HCT116 (cell line): ENCODE measurements at regions not wholly inside any gene's neighbourhood (a gene's known extent, or its start where the extent isn't known, plus 50 kb on each side); places are given as distances from the start of the nearest gene placed in this dataset.

Experiments used
- ATAC-seq: fragments of 200-7000 bp; cut with Tn5 transposase; 2 replicates; pipeline ENCODE4 v1.9.1; 2020; ENCODE audit warnings: mild to moderate bottlenecking, moderate library complexity
- BruUV-seq: library from RNA; stranded (reverse); fragments of 400-500 nt; replicated peaks from 2 replicates; lab custom pipeline; 2021; lab: Mats Ljungman, UMichigan
- CTCF ChIA-PET: fragments of 300-600 bp; sonication (Branson Sonifier 250); formaldehyde crosslinking; loops from one replicate; lab custom pipeline; 2021; ENCODE audit warnings: antibody characterized with exemption; lab: Charles Lee
- POLR2A ChIA-PET: fragments of 300-600, 350-600 bp; sonication (Branson Sonifier 250); formaldehyde crosslinking; loops from one replicate; lab custom pipeline; 2021; ENCODE audit warnings: antibody characterized with exemption; lab: Charles Lee
- RAD21 ChIA-PET, 2 experiments: fragments of 300-600 bp; sonication (Branson Sonifier 250); formaldehyde crosslinking; loops; one replicate each; lab custom pipeline; 2023; ENCODE audit warnings: low total read pairs in 2 of 2; ENCODE audit not compliant: uncharacterized antibody in 2 of 2, unreplicated experiment in 2 of 2, low non-redundant PET in 1 of 2; lab: Charles Lee
- DNase-seq: peaks from one replicate; pipeline ENCODE4 v3.0.0-alpha.2; 2010; ENCODE audit warnings: low read depth, low spot score
- H2AFZ ChIP-seq: fragments of 200-600 bp; shearing (Covaris generic), sonication (generic); 2 replicates; pipeline ENCODE4 v1.6.1; 2017; ENCODE audit warnings: low read depth, mixed run types, mixed read lengths, antibody characterized with exemption, low read length; ENCODE audit not compliant: poor library complexity, severe bottlenecking
- H3K27ac ChIP-seq: 2 replicates; pipeline ENCODE4 v1.5.1; 2012; ENCODE audit warnings: low read depth, low read length
- H3K27me3 ChIP-seq: fragments of 200-600 bp; sonication (generic); 2 replicates; pipeline ENCODE4 v1.6.1; 2016; ENCODE audit warnings: mixed run types, low read length, mixed read lengths; ENCODE audit not compliant: insufficient read depth
- H3K36me3 ChIP-seq, 2 experiments: fragments of 200-500 bp in 1 of 2; fragments of 200-600 bp in 1 of 2; sonication (Bioruptor generic) in 1 of 2; sonication (generic) in 1 of 2; 2 replicates each; pipeline versions ENCODE4 v1.5.1 to v1.6.1; 2014 to 2016; ENCODE audit warnings: low read length in 2 of 2, inconsistent platforms in 1 of 2, mixed read lengths in 1 of 2, mixed run types in 1 of 2; ENCODE audit not compliant: insufficient read depth in 2 of 2, control insufficient read depth in 1 of 2
- H3K4me1 ChIP-seq, 2 experiments: fragments of 200-600 bp in 1 of 2; sonication (generic) in 1 of 2; 2 replicates each; pipeline versions ENCODE4 v1.5.1 to v1.6.1; 2012 to 2017; ENCODE audit warnings: low read length in 2 of 2, inconsistent platforms in 1 of 2, mild to moderate bottlenecking in 1 of 2, mixed read lengths in 1 of 2, mixed run types in 1 of 2, moderate library complexity in 1 of 2; ENCODE audit not compliant: insufficient read depth in 2 of 2, control insufficient read depth in 1 of 2
- H3K4me2 ChIP-seq: fragments of 200-600 bp; sonication (generic); 2 replicates; pipeline ENCODE4 v1.6.1; 2017; ENCODE audit warnings: mixed run types, low read length, mixed read lengths
- H3K4me3 ChIP-seq, 2 experiments: fragments of 200-600 bp in 1 of 2; sonication (generic) in 1 of 2; replicated peaks in 1 of 2; 2 replicates each; pipeline ENCODE4 v1.5.1; 2011 to 2016; ENCODE audit warnings: low read length in 2 of 2, control low read depth in 1 of 2, low read depth in 1 of 2, mild to moderate bottlenecking in 1 of 2, mixed read lengths in 1 of 2, mixed run types in 1 of 2
- H3K79me2 ChIP-seq: fragments of 200-600 bp; sonication (generic); 2 replicates; pipeline ENCODE4 v1.6.1; 2017; ENCODE audit warnings: mild to moderate bottlenecking, mixed run types, low read length, moderate library complexity, mixed read lengths; ENCODE audit not compliant: insufficient read depth
- H3K9ac ChIP-seq: fragments of 200-600 bp; sonication (generic); 2 replicates; pipeline ENCODE4 v1.6.1; 2016; ENCODE audit warnings: low read length, mixed read lengths
- H3K9me2 ChIP-seq: fragments of 200-600 bp; sonication (generic), shearing (Covaris generic); 2 replicates; pipeline ENCODE4 v1.6.1; 2017; ENCODE audit warnings: mixed run types, mild to moderate bottlenecking, moderate library complexity; ENCODE audit not compliant: insufficient read depth
- H3K9me3 ChIP-seq, 2 experiments: fragments of 200-500 bp in 1 of 2; fragments of 200-600 bp in 1 of 2; sonication (Bioruptor generic) in 1 of 2; sonication (generic) in 1 of 2; 2 replicates each; pipeline ENCODE4 v1.6.1; 2014 to 2017; ENCODE audit warnings: low read length in 2 of 2, mixed read lengths in 2 of 2, inconsistent platforms in 1 of 2, low read depth in 1 of 2, mild to moderate bottlenecking in 1 of 2, mixed run types in 1 of 2, moderate library complexity in 1 of 2; ENCODE audit not compliant: control insufficient read depth in 1 of 2, insufficient read depth in 1 of 2
- H4K20me1 ChIP-seq: fragments of 200-600 bp; sonication (generic), shearing (Covaris generic); 2 replicates; pipeline ENCODE4 v1.6.1; 2017; ENCODE audit warnings: mixed run types, mild to moderate bottlenecking, moderate library complexity; ENCODE audit not compliant: insufficient read depth
- CBX3 ChIP-seq: IDR thresholded peaks from 2 replicates; pipeline ENCODE4 v1.6.1; 2012; ENCODE audit warnings: low read depth
- EZH2phosphoT487 ChIP-seq: fragments of 200-600 bp; IDR thresholded peaks from 2 replicates; pipeline ENCODE4 v1.6.1; 2018; ENCODE audit warnings: antibody characterized with exemption, borderline replicate concordance
- FOSL1 ChIP-seq: IDR thresholded peaks from 2 replicates; pipeline ENCODE4 v1.6.1; 2012; ENCODE audit warnings: low read depth
- POLR2AphosphoS5 ChIP-seq: IDR thresholded peaks from 2 replicates; pipeline ENCODE4 v1.6.1; 2011; ENCODE audit warnings: mild to moderate bottlenecking, low read depth, low read length, moderate library complexity
- RAD21 ChIP-seq: IDR thresholded peaks from 2 replicates; pipeline ENCODE4 v1.6.1; 2012; ENCODE audit warnings: low read depth, mild to moderate bottlenecking
- SIN3A ChIP-seq: IDR thresholded peaks from 2 replicates; pipeline ENCODE4 v1.6.1; 2012; ENCODE audit warnings: low read depth
- SP1 ChIP-seq: IDR thresholded peaks from 2 replicates; pipeline ENCODE4 v1.6.1; 2012; ENCODE audit warnings: low read depth
- SRF ChIP-seq: IDR thresholded peaks from 2 replicates; pipeline ENCODE4 v1.6.1; 2012; ENCODE audit warnings: low read depth
- TCF7L2 ChIP-seq: IDR thresholded peaks from 2 replicates; pipeline ENCODE4 v1.7.0; 2011; ENCODE audit warnings: borderline replicate concordance, inconsistent platforms; ENCODE audit not compliant: insufficient read depth, insufficient read length; ENCODE audit errors: extremely low read depth
- YY1 ChIP-seq: IDR thresholded peaks from 2 replicates; pipeline ENCODE4 v1.6.1; 2011; ENCODE audit warnings: low read length, low read depth, moderate library complexity, mild to moderate bottlenecking; ENCODE audit not compliant: insufficient replicate concordance; ENCODE audit errors: extremely low read depth
- ZFX ChIP-seq: fragments of 450-650 bp; IDR thresholded peaks from 2 replicates; pipeline ENCODE4 v1.6.1; 2017
- ZNF274 ChIP-seq: fragments of 200-500 bp; sonication (Bioruptor generic); IDR thresholded peaks from 2 replicates; pipeline ENCODE4 v1.6.1; 2014; ENCODE audit warnings: mild to moderate bottlenecking, low read depth, low read length, inconsistent platforms
- intact Hi-C: fragments of 100-400 bp; cut with micrococcal nuclease; formaldehyde crosslinking; loops from 2 replicates; pipeline ENCODE4 v1.10.0; 2022
- TF ChIP-seq, protein P1 (sequence below): IDR thresholded peaks from 2 replicates; pipeline ENCODE4 v1.6.1; 2012
- TF ChIP-seq, protein P2 (sequence below): IDR thresholded peaks from 2 replicates; pipeline ENCODE4 v1.6.1; 2012
- TF ChIP-seq, protein P3 (sequence below): IDR thresholded peaks from 2 replicates; pipeline ENCODE4 v1.6.1; 2011; ENCODE audit warnings: mild to moderate bottlenecking, low read length, moderate library complexity; ENCODE audit not compliant: insufficient replicate concordance; ENCODE audit errors: extremely low read depth
- TF ChIP-seq, protein P4 (sequence below), 3 experiments: fragments of 200-600 bp in 1 of 3; sonication (generic) in 1 of 3; IDR thresholded peaks in 2 of 3; conservative IDR thresholded peaks in 1 of 3; 2 replicates each; pipeline ENCODE4 v1.5.1; 2012 to 2017; ENCODE audit warnings: low read depth in 2 of 3, low read length in 2 of 3, antibody characterized with exemption in 1 of 3, borderline replicate concordance in 1 of 3, control low read depth in 1 of 3, mild to moderate bottlenecking in 1 of 3, mixed read lengths in 1 of 3, mixed run types in 1 of 3, moderate library complexity in 1 of 3; ENCODE audit not compliant: insufficient read depth in 1 of 3

DNA sequence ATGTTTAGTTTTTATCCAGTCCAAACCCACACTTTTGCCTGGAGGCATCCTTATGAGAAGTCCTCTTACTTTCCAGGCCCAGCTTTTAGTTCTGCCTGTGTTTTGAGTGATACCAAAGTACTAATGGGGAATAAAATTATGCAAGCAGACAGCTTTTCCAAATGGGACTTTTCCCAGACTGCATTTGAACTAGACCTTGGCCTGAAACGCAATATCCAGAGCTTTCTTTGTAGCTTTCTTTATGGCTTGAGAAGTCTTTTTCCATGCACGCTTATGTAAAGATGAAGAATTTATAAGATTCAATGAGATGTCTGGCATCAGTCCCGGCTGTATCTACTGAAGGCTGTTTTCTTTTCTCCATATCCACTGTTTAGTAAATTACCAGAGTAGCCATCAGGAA lies 236.6 kb upstream of the RAB4A start:
- H2AFZ ChIP-seq: no peak overlapping the region
- peaks cover 29% of the 10 kb centered on the region; the same call in 1 of the 2 replicates for H3K27me3 ChIP-seq
- BruUV-seq: no TSS peak
- ChIA-PET CTCF (no interaction called here), RAD21 (no interaction called here), POLR2A (no interaction called here)
- intact Hi-C loops: no loop called here
- no peaks in the 10 kb centered on the region for H3K9me3 ChIP-seq
- H3K4me2 ChIP-seq: no peak overlapping the region
- H4K20me1 ChIP-seq: no peaks in the 10 kb centered on the region
- H3K9me2 ChIP-seq: no peaks in the 10 kb centered on the region
- H3K79me2 ChIP-seq: no peaks in the 10 kb centered on the region
- H3K36me3 ChIP-seq: no peaks in the 10 kb centered on the region
- H3K4me1 ChIP-seq: no peaks in the 10 kb centered on the region
- no peak overlapping the region for H3K27ac ChIP-seq
- ATAC-seq: no peak
- H3K9ac ChIP-seq: no peak overlapping the region
- no peak overlapping the region for H3K4me3 ChIP-seq
- DNase-seq: no peak
- TF ChIP-seq RAD21: no peak
- TF ChIP-seq, protein P1, sequence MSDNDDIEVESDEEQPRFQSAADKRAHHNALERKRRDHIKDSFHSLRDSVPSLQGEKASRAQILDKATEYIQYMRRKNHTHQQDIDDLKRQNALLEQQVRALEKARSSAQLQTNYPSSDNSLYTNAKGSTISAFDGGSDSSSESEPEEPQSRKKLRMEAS: no peak
- no peak for TF ChIP-seq ZNF274
- TF ChIP-seq EZH2phosphoT487: no peak
- TF ChIP-seq YY1: no peak
- TF ChIP-seq POLR2AphosphoS5: no peak
- no peak for TF ChIP-seq SIN3A
- TF ChIP-seq SRF: no peak
- TF ChIP-seq CBX3: no peak
- no peak for TF ChIP-seq SP1
- TF ChIP-seq, protein P2, sequence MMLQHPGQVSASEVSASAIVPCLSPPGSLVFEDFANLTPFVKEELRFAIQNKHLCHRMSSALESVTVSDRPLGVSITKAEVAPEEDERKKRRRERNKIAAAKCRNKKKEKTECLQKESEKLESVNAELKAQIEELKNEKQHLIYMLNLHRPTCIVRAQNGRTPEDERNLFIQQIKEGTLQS: no peak
- TF ChIP-seq, protein P3, sequence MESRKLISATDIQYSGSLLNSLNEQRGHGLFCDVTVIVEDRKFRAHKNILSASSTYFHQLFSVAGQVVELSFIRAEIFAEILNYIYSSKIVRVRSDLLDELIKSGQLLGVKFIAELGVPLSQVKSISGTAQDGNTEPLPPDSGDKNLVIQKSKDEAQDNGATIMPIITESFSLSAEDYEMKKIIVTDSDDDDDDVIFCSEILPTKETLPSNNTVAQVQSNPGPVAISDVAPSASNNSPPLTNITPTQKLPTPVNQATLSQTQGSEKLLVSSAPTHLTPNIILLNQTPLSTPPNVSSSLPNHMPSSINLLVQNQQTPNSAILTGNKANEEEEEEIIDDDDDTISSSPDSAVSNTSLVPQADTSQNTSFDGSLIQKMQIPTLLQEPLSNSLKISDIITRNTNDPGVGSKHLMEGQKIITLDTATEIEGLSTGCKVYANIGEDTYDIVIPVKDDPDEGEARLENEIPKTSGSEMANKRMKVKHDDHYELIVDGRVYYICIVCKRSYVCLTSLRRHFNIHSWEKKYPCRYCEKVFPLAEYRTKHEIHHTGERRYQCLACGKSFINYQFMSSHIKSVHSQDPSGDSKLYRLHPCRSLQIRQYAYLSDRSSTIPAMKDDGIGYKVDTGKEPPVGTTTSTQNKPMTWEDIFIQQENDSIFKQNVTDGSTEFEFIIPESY: no peak
- TF ChIP-seq TCF7L2: no peak
- TF ChIP-seq, protein P4, sequence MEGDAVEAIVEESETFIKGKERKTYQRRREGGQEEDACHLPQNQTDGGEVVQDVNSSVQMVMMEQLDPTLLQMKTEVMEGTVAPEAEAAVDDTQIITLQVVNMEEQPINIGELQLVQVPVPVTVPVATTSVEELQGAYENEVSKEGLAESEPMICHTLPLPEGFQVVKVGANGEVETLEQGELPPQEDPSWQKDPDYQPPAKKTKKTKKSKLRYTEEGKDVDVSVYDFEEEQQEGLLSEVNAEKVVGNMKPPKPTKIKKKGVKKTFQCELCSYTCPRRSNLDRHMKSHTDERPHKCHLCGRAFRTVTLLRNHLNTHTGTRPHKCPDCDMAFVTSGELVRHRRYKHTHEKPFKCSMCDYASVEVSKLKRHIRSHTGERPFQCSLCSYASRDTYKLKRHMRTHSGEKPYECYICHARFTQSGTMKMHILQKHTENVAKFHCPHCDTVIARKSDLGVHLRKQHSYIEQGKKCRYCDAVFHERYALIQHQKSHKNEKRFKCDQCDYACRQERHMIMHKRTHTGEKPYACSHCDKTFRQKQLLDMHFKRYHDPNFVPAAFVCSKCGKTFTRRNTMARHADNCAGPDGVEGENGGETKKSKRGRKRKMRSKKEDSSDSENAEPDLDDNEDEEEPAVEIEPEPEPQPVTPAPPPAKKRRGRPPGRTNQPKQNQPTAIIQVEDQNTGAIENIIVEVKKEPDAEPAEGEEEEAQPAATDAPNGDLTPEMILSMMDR (IDR thresholded peaks at IDR 0.05 in 2 of 3, conservative IDR thresholded peaks at IDR 0.05 in 1 of 3; ENCODE audit: borderline replicate concordance in 1 of 3, insufficient read depth in 1 of 3, low read depth in 2 of 3, low read length in 2 of 3): no peak
- TF ChIP-seq ZFX: no peak
- no peak for TF ChIP-seq FOSL1
